Thyroid gland (tissue), 4 donors: ENCODE measurements at regions not wholly inside any gene's neighbourhood (a gene's known extent, or its start where the extent isn't known, plus 50 kb on each side); places are given as distances from the start of the nearest gene placed in this dataset.
"Not testable (repeated sequence)": the region's sequence is repeated elsewhere in the genome, so short reads cannot be mapped to it uniquely, and the experiment has no call there.

Experiments
- DNase-seq, 2 donors: peaks; one replicate each; pipeline ENCODE4 v3.0.0-alpha.2; 2019
- H3K27ac ChIP-seq, 3 donors: fragments of 200-600 bp; sonication (generic); 1 replicate in 2 of 3; 2 replicates in 1 of 3; pipeline ENCODE4 v1.5.1; 2016 to 2019; ENCODE audit warnings: mild to moderate bottlenecking in 1 of 3, moderate library complexity in 1 of 3
- H3K27me3 ChIP-seq: fragments of 200-600 bp; sonication (generic); one replicate; pipeline ENCODE4 v1.5.1; 2019
- H3K36me3 ChIP-seq, 2 donors: fragments of 200-600 bp; sonication (generic); one replicate each; pipeline ENCODE4 v1.5.1; 2016 to 2019
- H3K4me1 ChIP-seq, 2 donors: fragments of 200-600 bp; sonication (generic); one replicate each; pipeline ENCODE4 v1.5.1; 2017 to 2019
- H3K4me3 ChIP-seq, 3 donors: fragments of 200-600 bp; sonication (generic); replicated peaks in 1 of 3; 1 replicate in 2 of 3; 2 replicates in 1 of 3; pipeline ENCODE4 v1.5.1; 2016; ENCODE audit warnings: mild to moderate bottlenecking in 1 of 3
- H3K9me3 ChIP-seq: fragments of 200-600 bp; sonication (generic); one replicate; pipeline ENCODE4 v1.5.1; 2017
- POLR2A ChIP-seq, 2 donors: fragments of 450-650 bp; IDR thresholded peaks; one replicate each; pipeline ENCODE4 v1.6.1; 2017; ENCODE audit warnings: antibody characterized with exemption in 2 of 2, mild to moderate bottlenecking in 2 of 2, moderate library complexity in 1 of 2
- WGBS, 2 donors: methylation state at CpG; one replicate each; pipeline ENCODE4 v1.1.5; 2017; 5-methylcytosine and 5-hydroxymethylcytosine counted together
- intact Hi-C: fragments of 100-400 bp; cut with DNase I; formaldehyde crosslinking; loops from one replicate; pipeline ENCODE4 v1.15.1; 2023
- TF ChIP-seq, protein P1 (sequence below), 6 experiments: fragments of 200-600 bp in 3 of 6; fragments of 450-650 bp in 3 of 6; sonication (generic) in 3 of 6; IDR thresholded peaks; one replicate each; pipeline ENCODE4 v1.5.1; 2016 to 2019; ENCODE audit warnings: antibody characterized with exemption in 6 of 6, mild to moderate bottlenecking in 2 of 6, inconsistent platforms in 1 of 6, moderate library complexity in 1 of 6

GRCh38 chr12:84159260-84159659, 753.3 kb downstream of the SLC6A15 start:
- no peaks in the 10 kb centered on the region for H3K27me3 ChIP-seq
- H3K4me1 ChIP-seq = no peaks in the 10 kb centered on the region
- no peak overlapping the region for H3K4me3 ChIP-seq
- no peak overlapping the region for H3K27ac ChIP-seq
- intact Hi-C loops = no loop called here
- TF ChIP-seq, protein P1, sequence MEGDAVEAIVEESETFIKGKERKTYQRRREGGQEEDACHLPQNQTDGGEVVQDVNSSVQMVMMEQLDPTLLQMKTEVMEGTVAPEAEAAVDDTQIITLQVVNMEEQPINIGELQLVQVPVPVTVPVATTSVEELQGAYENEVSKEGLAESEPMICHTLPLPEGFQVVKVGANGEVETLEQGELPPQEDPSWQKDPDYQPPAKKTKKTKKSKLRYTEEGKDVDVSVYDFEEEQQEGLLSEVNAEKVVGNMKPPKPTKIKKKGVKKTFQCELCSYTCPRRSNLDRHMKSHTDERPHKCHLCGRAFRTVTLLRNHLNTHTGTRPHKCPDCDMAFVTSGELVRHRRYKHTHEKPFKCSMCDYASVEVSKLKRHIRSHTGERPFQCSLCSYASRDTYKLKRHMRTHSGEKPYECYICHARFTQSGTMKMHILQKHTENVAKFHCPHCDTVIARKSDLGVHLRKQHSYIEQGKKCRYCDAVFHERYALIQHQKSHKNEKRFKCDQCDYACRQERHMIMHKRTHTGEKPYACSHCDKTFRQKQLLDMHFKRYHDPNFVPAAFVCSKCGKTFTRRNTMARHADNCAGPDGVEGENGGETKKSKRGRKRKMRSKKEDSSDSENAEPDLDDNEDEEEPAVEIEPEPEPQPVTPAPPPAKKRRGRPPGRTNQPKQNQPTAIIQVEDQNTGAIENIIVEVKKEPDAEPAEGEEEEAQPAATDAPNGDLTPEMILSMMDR (IDR thresholded peaks at IDR 0.05) = no peak
- TF ChIP-seq POLR2A (IDR thresholded peaks at IDR 0.05) = no peak
- no peaks in the 10 kb centered on the region for H3K9me3 ChIP-seq
- DNase-seq = no peak
- no peaks in the 10 kb centered on the region for H3K36me3 ChIP-seq
- WGBS, 2 donors = 90 to 96% methylated on average over 1 of the region's 1 CpG

GRCh38 chr12:84157170-84157569, 755.4 kb downstream of the SLC6A15 start:
- Histone ChIP-seq H3K9me3 (no peaks in the 10 kb centered on the region), H3K4me3 (no peak overlapping the region), H3K27me3 (no peaks in the 10 kb centered on the region), H3K36me3 (no peaks in the 10 kb centered on the region), H3K4me1 (no peaks in the 10 kb centered on the region), H3K27ac (no peak overlapping the region)
- no peak for DNase-seq
- intact Hi-C loops = no loop called here
- WGBS, 2 donors = 62 to 74% methylated on average over 1 of the region's 1 CpG
- no peak for TF ChIP-seq POLR2A (IDR thresholded peaks at IDR 0.05)
- TF ChIP-seq, protein P1 (IDR thresholded peaks at IDR 0.05) = no peak

DNA sequence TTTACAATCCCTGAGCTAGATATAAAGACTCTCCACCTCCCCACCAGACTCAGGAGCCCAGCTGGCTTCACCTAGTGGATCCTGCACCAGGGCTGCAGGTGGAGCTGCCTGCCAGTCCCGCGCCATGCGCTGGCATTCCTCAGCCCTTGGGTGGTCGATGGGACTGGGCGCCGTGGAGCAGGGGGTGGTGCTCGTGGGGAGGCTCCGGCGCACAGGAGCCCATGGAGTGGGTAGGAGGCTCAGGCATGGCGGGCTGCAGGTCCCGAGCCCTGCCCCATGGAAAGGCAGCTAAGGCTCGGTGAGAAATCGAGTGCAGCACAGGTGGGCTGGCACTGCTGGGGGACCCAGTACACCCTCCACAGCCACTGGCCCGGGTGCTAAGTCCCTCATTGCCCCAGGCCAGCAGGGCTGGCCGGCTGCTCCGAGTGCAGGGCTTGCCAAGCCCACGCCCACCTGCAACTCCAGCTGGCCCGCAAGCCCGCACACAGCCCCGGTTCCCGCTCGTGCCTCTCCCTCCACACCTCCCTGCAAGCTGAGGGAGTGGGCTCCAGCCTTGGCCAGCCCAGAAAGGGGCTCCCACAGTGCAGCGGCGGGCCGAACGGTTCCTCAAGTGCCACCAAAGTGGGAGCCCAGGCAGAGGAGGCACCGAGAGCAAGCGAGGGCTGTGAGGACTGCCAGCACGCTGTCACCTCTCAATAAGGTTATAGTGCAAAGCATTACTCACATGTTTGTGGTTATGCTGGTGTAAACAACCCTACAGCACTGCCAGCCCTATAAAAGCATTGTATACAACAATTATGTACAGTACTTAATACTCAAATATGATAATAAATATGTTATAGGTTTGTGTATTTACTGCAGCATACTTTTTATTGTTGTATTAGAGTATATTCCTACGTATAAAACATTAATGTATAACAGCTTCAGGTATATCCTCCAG, 757.3 kb downstream of the SLC6A15 start:
- H3K27ac ChIP-seq, DNase-seq, H3K27me3 ChIP-seq, H3K4me1 ChIP-seq, H3K9me3 ChIP-seq, H3K36me3 ChIP-seq, H3K4me3 ChIP-seq, intact Hi-C loops: not testable (repeated sequence)
- WGBS, 2 donors = 91% methylated on average over 12 to 18 of the region's 30 CpGs

DNA sequence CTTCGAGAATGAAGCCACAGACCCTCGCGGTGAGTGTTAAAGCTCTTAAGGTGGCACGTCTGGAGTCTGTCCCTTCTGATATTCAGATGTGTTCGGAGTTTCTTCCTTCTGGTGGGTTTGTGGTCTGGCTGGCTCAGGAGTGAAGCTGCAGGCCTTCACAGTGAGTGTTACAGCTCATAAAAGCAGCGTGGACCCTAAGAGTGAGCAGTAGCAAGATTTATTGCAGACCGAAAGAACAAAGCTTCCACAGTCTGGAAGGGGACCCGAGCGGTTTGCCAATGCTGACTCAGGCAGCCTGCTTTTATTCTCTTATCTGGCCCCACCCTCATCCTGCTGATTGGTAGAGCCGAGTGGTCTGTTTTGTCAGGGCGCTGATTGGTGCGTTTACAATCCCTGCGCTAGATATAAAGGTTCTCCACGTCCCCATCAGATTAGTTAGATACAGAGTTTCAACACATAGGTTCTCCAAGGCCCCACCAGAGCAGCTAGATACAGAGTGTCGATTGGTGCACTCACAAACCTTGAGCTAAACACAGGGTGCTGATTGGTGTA, 758.1 kb downstream of the SLC6A15 start:
- H3K4me1 ChIP-seq, H3K36me3 ChIP-seq, intact Hi-C loops, H3K4me3 ChIP-seq, H3K27ac ChIP-seq, H3K9me3 ChIP-seq, DNase-seq, H3K27me3 ChIP-seq: not testable (repeated sequence)
- 94% methylated on average over 15 of the region's 15 CpGs for WGBS, 2 donors

DNA sequence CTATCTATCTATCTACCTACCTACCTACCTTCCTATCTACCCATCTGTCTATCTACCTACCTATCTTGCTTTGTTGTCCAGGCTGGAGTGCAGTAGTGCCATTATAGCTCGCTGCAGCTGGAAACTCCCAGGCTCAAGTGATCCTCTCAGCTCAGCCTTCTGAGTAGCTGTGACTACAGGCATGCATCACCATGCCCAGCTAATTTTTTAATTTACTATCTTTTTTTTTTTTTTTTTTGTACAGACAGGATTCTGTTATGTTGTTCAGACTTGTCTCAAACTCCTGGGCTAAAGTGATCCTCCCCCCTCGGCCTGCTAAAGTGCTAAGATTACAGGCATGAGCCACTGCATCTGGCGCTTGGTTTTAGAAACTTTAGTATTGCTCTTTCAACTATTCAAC, 762.4 kb downstream of the SLC6A15 start:
- Histone ChIP-seq H3K9me3 (no peaks in the 10 kb centered on the region), H3K4me1 (no peaks in the 10 kb centered on the region), H3K27ac (no peak overlapping the region), H3K36me3 (no peaks in the 10 kb centered on the region), H3K4me3 (no peak overlapping the region), H3K27me3 (no peaks in the 10 kb centered on the region)
- TF ChIP-seq, protein P1 (IDR thresholded peaks at IDR 0.05) = no peak
- TF ChIP-seq POLR2A (IDR thresholded peaks at IDR 0.05) = no peak
- no peak for DNase-seq
- intact Hi-C loops = no loop called here
- WGBS, 2 donors = 85 to 86% methylated on average over 3 of the region's 3 CpGs

DNA sequence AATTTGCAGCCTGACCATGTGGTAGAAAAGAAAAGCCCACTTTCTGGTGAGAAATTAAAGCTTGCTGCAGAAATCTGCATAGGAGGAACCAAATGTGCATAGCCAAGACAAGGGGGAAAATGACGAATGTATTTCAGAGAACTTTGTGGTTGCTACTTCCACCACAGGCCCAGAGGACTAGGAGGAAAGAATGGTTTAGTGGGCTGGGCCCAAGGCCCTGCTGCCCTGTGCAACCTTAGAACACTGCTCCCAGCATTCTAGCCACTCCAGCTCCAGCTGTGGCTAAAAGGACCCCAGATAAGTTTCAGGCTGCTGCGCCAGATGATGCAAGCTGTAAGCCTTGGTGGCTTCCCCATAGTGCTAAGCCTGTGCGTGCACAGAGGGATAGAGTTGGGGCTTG, 764.3 kb downstream of the SLC6A15 start:
- no peak overlapping the region for H3K27ac ChIP-seq
- no peak for TF ChIP-seq POLR2A (IDR thresholded peaks at IDR 0.05)
- TF ChIP-seq, protein P1 (IDR thresholded peaks at IDR 0.05) = no peak
- H3K9me3 ChIP-seq = no peaks in the 10 kb centered on the region
- 89 to 95% methylated on average over 3 of the region's 3 CpGs for whole genome bisulfite sequencing, 2 donors
- H3K27me3 ChIP-seq = no peaks in the 10 kb centered on the region
- DNase-seq = no peak
- H3K36me3 ChIP-seq = no peaks in the 10 kb centered on the region
- H3K4me1 ChIP-seq = no peaks in the 10 kb centered on the region
- no peak overlapping the region for H3K4me3 ChIP-seq
- intact Hi-C loops = no loop called here
